ENCODE measurements at regions not wholly inside any gene's neighbourhood (a gene's known extent, or its start where the extent isn't known, plus 50 kb on each side); places are given as distances from the start of the nearest gene placed in this dataset.

GRCh38 chr4:170623899-170624298, 534.1 kb upstream of the AADAT start:
- H3K9me3 ChIP-seq, result no peaks in the 10 kb centered on the region
- H3K27me3 ChIP-seq, result no peaks in the 10 kb centered on the region
- H3K27ac ChIP-seq, result no peak overlapping the region
- no peak overlapping the region for H3K4me3 ChIP-seq
- TF ChIP-seq, protein P1, sequence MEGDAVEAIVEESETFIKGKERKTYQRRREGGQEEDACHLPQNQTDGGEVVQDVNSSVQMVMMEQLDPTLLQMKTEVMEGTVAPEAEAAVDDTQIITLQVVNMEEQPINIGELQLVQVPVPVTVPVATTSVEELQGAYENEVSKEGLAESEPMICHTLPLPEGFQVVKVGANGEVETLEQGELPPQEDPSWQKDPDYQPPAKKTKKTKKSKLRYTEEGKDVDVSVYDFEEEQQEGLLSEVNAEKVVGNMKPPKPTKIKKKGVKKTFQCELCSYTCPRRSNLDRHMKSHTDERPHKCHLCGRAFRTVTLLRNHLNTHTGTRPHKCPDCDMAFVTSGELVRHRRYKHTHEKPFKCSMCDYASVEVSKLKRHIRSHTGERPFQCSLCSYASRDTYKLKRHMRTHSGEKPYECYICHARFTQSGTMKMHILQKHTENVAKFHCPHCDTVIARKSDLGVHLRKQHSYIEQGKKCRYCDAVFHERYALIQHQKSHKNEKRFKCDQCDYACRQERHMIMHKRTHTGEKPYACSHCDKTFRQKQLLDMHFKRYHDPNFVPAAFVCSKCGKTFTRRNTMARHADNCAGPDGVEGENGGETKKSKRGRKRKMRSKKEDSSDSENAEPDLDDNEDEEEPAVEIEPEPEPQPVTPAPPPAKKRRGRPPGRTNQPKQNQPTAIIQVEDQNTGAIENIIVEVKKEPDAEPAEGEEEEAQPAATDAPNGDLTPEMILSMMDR (IDR thresholded peaks at IDR 0.05), result no peak
- no peaks in the 10 kb centered on the region for H3K4me1 ChIP-seq
- no peak for DNase-seq (ENCODE audit: low spot score)
- no peaks in the 10 kb centered on the region for H3K36me3 ChIP-seq

DNA sequence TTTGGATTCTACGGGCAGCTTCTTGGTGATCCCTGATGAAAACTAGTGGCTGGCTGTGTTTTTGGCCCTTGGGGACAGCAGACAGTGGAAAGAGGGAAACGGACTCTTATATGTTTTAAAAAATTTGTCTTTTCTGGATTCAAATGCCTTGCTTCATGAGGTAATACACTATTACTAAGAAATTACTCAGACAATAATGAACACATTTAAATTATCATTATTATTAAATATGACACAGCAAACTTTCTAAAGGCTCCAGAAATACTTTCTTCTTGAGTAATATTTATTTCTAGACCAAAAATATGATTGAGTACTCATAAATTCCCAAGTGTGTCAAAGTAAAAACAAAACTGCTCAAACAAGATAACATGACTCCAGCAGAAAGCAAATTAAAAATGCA, 520.7 kb upstream of the AADAT start:
- no peak overlapping the region for H3K27ac ChIP-seq

DNA sequence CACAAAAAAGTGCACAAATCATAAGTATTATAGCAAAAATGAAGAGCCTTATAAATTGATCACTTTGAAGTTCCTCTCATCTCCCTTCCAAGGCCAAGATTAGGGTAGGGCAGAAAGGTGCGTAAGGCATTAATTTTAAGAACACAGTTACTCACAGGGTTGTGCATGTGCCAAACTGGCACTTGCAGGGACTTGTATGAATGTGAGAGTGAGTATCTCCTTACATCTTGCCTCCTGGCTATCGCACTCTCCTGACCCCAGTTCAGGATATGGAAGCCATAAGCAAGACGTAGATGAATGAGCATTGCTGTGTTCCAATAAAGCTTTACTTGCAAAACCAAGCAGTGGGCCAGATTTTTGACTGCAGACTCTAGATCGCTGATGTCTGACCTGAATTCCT, 510.1 kb upstream of the AADAT start:
- no peak for DNase-seq (ENCODE audit: low spot score)
- Histone ChIP-seq H3K4me3 (no peak overlapping the region), H3K36me3 (no peaks in the 10 kb centered on the region), H3K27me3 (no peaks in the 10 kb centered on the region), H3K27ac (no peak overlapping the region), H3K4me1 (no peaks in the 10 kb centered on the region), H3K9me3 (peaks cover 0 to 6% of the 10 kb centered on the region in 2 donors)
- TF ChIP-seq, protein P1 (IDR thresholded peaks at IDR 0.05), result no peak

More for the DNA sequence above, 520.7 kb upstream of the AADAT start:
- Histone ChIP-seq H3K36me3 (no peaks in the 10 kb centered on the region), H3K9me3 (no peaks in the 10 kb centered on the region), H3K4me3 (no peak overlapping the region), H3K4me1 (no peaks in the 10 kb centered on the region), H3K27me3 (no peaks in the 10 kb centered on the region)
- no peak for DNase-seq (ENCODE audit: low spot score)
- TF ChIP-seq, protein P1 (IDR thresholded peaks at IDR 0.05), result no peak

GRCh38 chr4:170591076-170591475, 501.3 kb upstream of the AADAT start:
- H3K36me3 ChIP-seq, result no peaks in the 10 kb centered on the region
- no peaks in the 10 kb centered on the region for H3K27me3 ChIP-seq
- no peak overlapping the region for H3K4me3 ChIP-seq
- no peaks in the 10 kb centered on the region for H3K4me1 ChIP-seq
- TF ChIP-seq, protein P1 (IDR thresholded peaks at IDR 0.05), result no peak
- no peak overlapping the region for H3K27ac ChIP-seq
- no peaks in the 10 kb centered on the region for H3K9me3 ChIP-seq
- DNase-seq (ENCODE audit: low spot score), result no peak

GRCh38 chr4:170589597-170590191, 499.9 kb upstream of the AADAT start:
- no peak overlapping the region for H3K27ac ChIP-seq
- no peaks in the 10 kb centered on the region for H3K4me1 ChIP-seq
- no peak overlapping the region for H3K4me3 ChIP-seq
- no peaks in the 10 kb centered on the region for H3K27me3 ChIP-seq
- no peaks in the 10 kb centered on the region for H3K36me3 ChIP-seq
- TF ChIP-seq, protein P1 (IDR thresholded peaks at IDR 0.05), result no peak
- no peaks in the 10 kb centered on the region for H3K9me3 ChIP-seq
- DNase-seq (ENCODE audit: low spot score), result no peak

- TF ChIP-seq, protein P1 (IDR thresholded peaks at IDR 0.05), result no peak
These were observed 492.2 kb upstream of the AADAT start for GRCh38 chr4:170581969-170582368.

More at GRCh38 chr4:170581969-170582368, 492.2 kb upstream of the AADAT start:
- Histone ChIP-seq H3K36me3 (no peaks in the 10 kb centered on the region), H3K9me3 (peaks cover 0 to 4% of the 10 kb centered on the region in 2 donors), H3K4me1 (no peaks in the 10 kb centered on the region), H3K27ac (no peak overlapping the region), H3K27me3 (no peaks in the 10 kb centered on the region), H3K4me3 (no peak overlapping the region)
- DNase-seq (ENCODE audit: low spot score), result no peak

All from right atrium auricular region (tissue), 2 donors.